Stomach (tissue), 8 donors: ENCODE measurements at regions not wholly inside any gene's neighbourhood (a gene's known extent, or its start where the extent isn't known, plus 50 kb on each side); places are given as distances from the start of the nearest gene placed in this dataset.

Experiments
- DNase-seq, 2 donors: peaks; one replicate each; pipeline versions ENCODE4 v3.0.0 to v3.0.0-alpha.2; 2013 to 2019
- H3K27ac ChIP-seq, 5 donors: fragments of 200-600 bp in 4 of 5; sonication (generic) in 4 of 5; one replicate each; pipeline ENCODE4 v1.5.1; 2013 to 2019; ENCODE audit warnings: mild to moderate bottlenecking in 1 of 5, moderate library complexity in 1 of 5
- H3K27me3 ChIP-seq, 3 donors: fragments of 200-600 bp; sonication (generic); one replicate each; pipeline ENCODE4 v1.5.1; 2017 to 2019; ENCODE audit warnings: mixed run types in 1 of 3
- H3K36me3 ChIP-seq, 4 donors: fragments of 200-600 bp; sonication (generic); 1 replicate in 3 of 4; 2 replicates in 1 of 4; pipeline ENCODE4 v1.5.1; 2016 to 2019
- H3K4me1 ChIP-seq, 4 donors: fragments of 200-600 bp; sonication (generic); one replicate each; pipeline ENCODE4 v1.5.1; 2016 to 2019
- H3K4me3 ChIP-seq, 4 donors: fragments of 200-600 bp; sonication (generic) in 3 of 4; one replicate each; pipeline ENCODE4 v1.5.1; 2016 to 2019; ENCODE audit warnings: mild to moderate bottlenecking in 1 of 4
- H3K9me3 ChIP-seq, 4 donors: fragments of 200-600 bp; sonication (generic); one replicate each; pipeline ENCODE4 v1.5.1; 2016 to 2019
- EP300 ChIP-seq: sonication (generic); formaldehyde crosslinking; IDR thresholded peaks from one replicate; pipeline ENCODE4 v1.6.1; 2017; ENCODE audit warnings: antibody characterized with exemption
- POLR2A ChIP-seq, 4 donors: fragments of 450-650 bp; IDR thresholded peaks; one replicate each; pipeline ENCODE4 v1.6.1; 2016; ENCODE audit warnings: antibody characterized with exemption in 4 of 4, control low read depth in 2 of 4, mild to moderate bottlenecking in 1 of 4, moderate library complexity in 1 of 4
- POLR2AphosphoS5 ChIP-seq, 3 donors: sonication (generic); formaldehyde crosslinking; IDR thresholded peaks; one replicate each; pipeline ENCODE4 v1.6.1; 2016; ENCODE audit warnings: antibody characterized with exemption in 3 of 3
- WGBS, 5 donors: extraction: QIAGEN DNeasy Blood & Tissue Kit in 3 of 5; methylation state at CpG; one replicate each; pipeline versions ENCODE4 v1.1.5 to v1.1.7; 2013 to 2018; 5-methylcytosine and 5-hydroxymethylcytosine counted together
- intact Hi-C: fragments of 100-400 bp; cut with DNase I; formaldehyde crosslinking; loops from one replicate; pipeline ENCODE4 v1.15.1; 2023; ENCODE audit warnings: low total_unique reads
- TF ChIP-seq, protein P1 (sequence below), 7 experiments: fragments of 450-650 bp in 4 of 7; fragments of 200-600 bp in 3 of 7; sonication (generic) in 3 of 7; IDR thresholded peaks; one replicate each; pipeline ENCODE4 v1.5.1; 2016 to 2019; ENCODE audit warnings: antibody characterized with exemption in 7 of 7, control low read depth in 2 of 7, mild to moderate bottlenecking in 1 of 7
- donor health status: healthy with polysubstance abuse.
- donor health status: Bipolar disorder and iron deficiency.
- donor health status: healthy.

DNA sequence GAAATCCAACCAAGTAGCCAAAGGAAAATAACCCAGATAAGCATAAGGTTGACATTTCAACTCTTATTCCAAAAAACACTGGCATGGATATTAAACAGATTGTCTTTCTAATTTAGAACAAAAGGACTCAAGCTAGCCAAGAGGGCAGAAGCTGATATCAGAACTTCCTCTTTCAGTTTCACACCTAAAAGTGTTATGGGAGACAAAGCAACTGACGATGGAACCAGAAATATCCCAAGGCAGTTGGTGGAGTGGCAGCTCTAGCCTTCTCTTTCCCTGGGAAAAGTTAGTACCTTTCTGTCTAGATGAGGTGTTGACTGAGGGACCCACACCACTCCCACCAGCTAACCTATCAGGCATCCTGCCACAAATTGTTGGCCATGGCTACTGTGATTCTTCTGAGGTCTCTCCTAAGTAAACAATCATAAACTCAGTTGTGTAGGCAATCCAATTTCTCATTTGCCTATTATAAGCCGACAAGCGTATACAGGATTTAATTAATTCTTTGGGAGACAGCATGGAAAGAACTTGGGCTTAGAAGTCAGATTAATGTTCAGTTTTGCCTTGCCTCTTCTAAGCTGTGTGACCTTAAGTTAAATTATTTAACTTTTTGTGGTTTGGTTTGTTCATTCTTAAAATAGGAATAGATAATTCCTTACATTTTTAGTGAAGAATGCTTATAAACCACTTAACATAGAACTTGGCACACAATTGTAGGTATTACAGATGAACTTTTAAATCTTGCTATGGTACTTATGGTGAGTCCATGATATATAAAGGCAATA is 110.9 kb upstream of the ADAMTSL1 start:
- TF ChIP-seq, protein P1, sequence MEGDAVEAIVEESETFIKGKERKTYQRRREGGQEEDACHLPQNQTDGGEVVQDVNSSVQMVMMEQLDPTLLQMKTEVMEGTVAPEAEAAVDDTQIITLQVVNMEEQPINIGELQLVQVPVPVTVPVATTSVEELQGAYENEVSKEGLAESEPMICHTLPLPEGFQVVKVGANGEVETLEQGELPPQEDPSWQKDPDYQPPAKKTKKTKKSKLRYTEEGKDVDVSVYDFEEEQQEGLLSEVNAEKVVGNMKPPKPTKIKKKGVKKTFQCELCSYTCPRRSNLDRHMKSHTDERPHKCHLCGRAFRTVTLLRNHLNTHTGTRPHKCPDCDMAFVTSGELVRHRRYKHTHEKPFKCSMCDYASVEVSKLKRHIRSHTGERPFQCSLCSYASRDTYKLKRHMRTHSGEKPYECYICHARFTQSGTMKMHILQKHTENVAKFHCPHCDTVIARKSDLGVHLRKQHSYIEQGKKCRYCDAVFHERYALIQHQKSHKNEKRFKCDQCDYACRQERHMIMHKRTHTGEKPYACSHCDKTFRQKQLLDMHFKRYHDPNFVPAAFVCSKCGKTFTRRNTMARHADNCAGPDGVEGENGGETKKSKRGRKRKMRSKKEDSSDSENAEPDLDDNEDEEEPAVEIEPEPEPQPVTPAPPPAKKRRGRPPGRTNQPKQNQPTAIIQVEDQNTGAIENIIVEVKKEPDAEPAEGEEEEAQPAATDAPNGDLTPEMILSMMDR (IDR thresholded peaks at IDR 0.05), result no peak
- TF ChIP-seq POLR2AphosphoS5 (IDR thresholded peaks at IDR 0.05), result no peak
- TF ChIP-seq EP300, result no peak
- TF ChIP-seq POLR2A (IDR thresholded peaks at IDR 0.05), result no peak
- peak in 1 of 2 donors; percentile 14 for DNase-seq
- 34 to 45% (median 38%) methylated on average over 3 of the region's 3 CpGs for WGBS, 5 donors
- peaks cover 0 to 17% (median 10%) of the 10 kb centered on the region in 4 donors for H3K4me1 ChIP-seq
- no peaks in the 10 kb centered on the region for H3K27me3 ChIP-seq
- no peak overlapping the region for H3K4me3 ChIP-seq
- H3K9me3 ChIP-seq, result no peaks in the 10 kb centered on the region
- no peak overlapping the region for H3K27ac ChIP-seq
- H3K36me3 ChIP-seq, result no peaks in the 10 kb centered on the region
- intact Hi-C loops, result no loop called here

- H3K27me3 ChIP-seq, result no peaks in the 10 kb centered on the region
- no peaks in the 10 kb centered on the region for H3K36me3 ChIP-seq
- intact Hi-C loops, result no loop called here
- H3K4me1 ChIP-seq, result peaks cover 0 to 17% (median 10%) of the 10 kb centered on the region in 4 donors
- DNase-seq, result no peak
- no peak for TF ChIP-seq POLR2AphosphoS5 (IDR thresholded peaks at IDR 0.05)
- TF ChIP-seq, protein P1 (IDR thresholded peaks at IDR 0.05), result no peak
- TF ChIP-seq EP300, result no peak
- no peak for TF ChIP-seq POLR2A (IDR thresholded peaks at IDR 0.05)
- no peak overlapping the region for H3K4me3 ChIP-seq
- WGBS, 5 donors, result 89 to 94% (median 92%) methylated on average over 6 of the region's 6 CpGs
- no peaks in the 10 kb centered on the region for H3K9me3 ChIP-seq
- no peak overlapping the region for H3K27ac ChIP-seq
Measured at GRCh38 chr9:18365651-18366050, 108.3 kb upstream of the ADAMTSL1 start.

GRCh38 chr9:18366184-18366583 is 107.8 kb upstream of the ADAMTSL1 start:
- H3K9me3 ChIP-seq, result no peaks in the 10 kb centered on the region
- intact Hi-C loops, result no loop called here
- 69 to 85% (median 83%) methylated on average over 3 of the region's 3 CpGs for WGBS, 5 donors

GRCh38 chr9:18368206-18368605 is 105.7 kb upstream of the ADAMTSL1 start:
- Histone ChIP-seq H3K27me3 (no peaks in the 10 kb centered on the region), H3K36me3 (no peaks in the 10 kb centered on the region), H3K4me1 (peaks cover 0 to 5% (median 2%) of the 10 kb centered on the region in 4 donors), H3K9me3 (no peaks in the 10 kb centered on the region), H3K27ac (no peak overlapping the region), H3K4me3 (no peak overlapping the region)
- DNase-seq, result no peak
- TF ChIP-seq POLR2A (IDR thresholded peaks at IDR 0.05) (no peak), POLR2AphosphoS5 (IDR thresholded peaks at IDR 0.05) (no peak), EP300 (no peak)
- TF ChIP-seq, protein P1 (IDR thresholded peaks at IDR 0.05), result no peak
- WGBS, 5 donors, result 93 to 98% (median 95%) methylated on average over 4 of the region's 4 CpGs
- intact Hi-C loops, result no loop called here

More at GRCh38 chr9:18366184-18366583, 107.8 kb upstream of the ADAMTSL1 start:
- no peak overlapping the region for H3K4me3 ChIP-seq
- peak in 1 of 2 donors; percentile 14 for DNase-seq
- H3K36me3 ChIP-seq, result no peaks in the 10 kb centered on the region
- peaks cover 0 to 17% (median 10%) of the 10 kb centered on the region in 4 donors for H3K4me1 ChIP-seq
- TF ChIP-seq, protein P1 (IDR thresholded peaks at IDR 0.05), result no peak
- TF ChIP-seq EP300 (no peak), POLR2AphosphoS5 (IDR thresholded peaks at IDR 0.05) (no peak), POLR2A (IDR thresholded peaks at IDR 0.05) (no peak)
- H3K27me3 ChIP-seq, result no peaks in the 10 kb centered on the region
- H3K27ac ChIP-seq, result no peak overlapping the region
